GM23338 (cell line): ENCODE measurements at regions not wholly inside any gene's neighbourhood (a gene's known extent, or its start where the extent isn't known, plus 50 kb on each side); places are given as distances from the start of the nearest gene placed in this dataset.

Experiments used
- CREB1 ChIP-seq: fragments of 250-450 bp; sonication (Bioruptor Pico); IDR thresholded peaks from 2 replicates; pipeline ENCODE4 v1.5.0; 2020; ENCODE audit warnings: low read depth, mild to moderate bottlenecking, moderate library complexity
- EZH2 ChIP-seq: fragments of 200-600 bp; sonication (generic); IDR thresholded peaks from one replicate; pipeline ENCODE4 v1.8.0; 2017; ENCODE audit warnings: antibody characterized with exemption, mild to moderate bottlenecking, low read depth; ENCODE audit not compliant: unreplicated experiment
- EZH2phosphoT487 ChIP-seq: fragments of 200-600 bp; sonication (generic); IDR thresholded peaks from one replicate; pipeline ENCODE4 v1.8.1; 2018; ENCODE audit warnings: antibody characterized with exemption; ENCODE audit not compliant: unreplicated experiment
- JUNB ChIP-seq: IDR thresholded peaks from one replicate; pipeline ENCODE4 v1.6.1; 2016; ENCODE audit warnings: antibody characterized with exemption; ENCODE audit not compliant: unreplicated experiment
- NANOG ChIP-seq: IDR thresholded peaks from 2 replicates; pipeline ENCODE4 v1.6.1; 2016; ENCODE audit warnings: antibody characterized with exemption, borderline replicate concordance
- POLR2AphosphoS5 ChIP-seq: IDR thresholded peaks from 2 replicates; pipeline ENCODE4 v1.6.1; 2016; ENCODE audit warnings: antibody characterized with exemption, low read depth
- STAT1 ChIP-seq: IDR thresholded peaks from one replicate; pipeline ENCODE4 v1.6.1; 2016; ENCODE audit warnings: antibody characterized with exemption; ENCODE audit not compliant: unreplicated experiment
- ZNF114 ChIP-seq: fragments of 250-450 bp; sonication (Bioruptor Pico); IDR thresholded peaks from 2 replicates; pipeline ENCODE4 v1.5.0; 2020; ENCODE audit warnings: mild to moderate bottlenecking, moderate library complexity
- ZNF331 ChIP-seq: fragments of 250-450 bp; sonication (Bioruptor Pico); IDR thresholded peaks from 2 replicates; pipeline ENCODE4 v1.5.0; 2020; ENCODE audit warnings: low read depth, mild to moderate bottlenecking, moderate library complexity
- TF ChIP-seq, protein P1 (sequence below), 2 experiments: fragments of 200-600 bp in 1 of 2; sonication (generic) in 1 of 2; conservative IDR thresholded peaks; 2 replicates each; pipeline versions ENCODE4 v1.5.1 to v1.6.1; 2016 to 2017; ENCODE audit warnings: antibody characterized with exemption in 2 of 2, low read depth in 2 of 2, mild to moderate bottlenecking in 2 of 2, moderate library complexity in 1 of 2
- TF ChIP-seq, protein P2 (sequence below): IDR thresholded peaks from 2 replicates; pipeline ENCODE4 v1.6.1; 2016; ENCODE audit warnings: antibody characterized with exemption
- TF ChIP-seq, protein P3 (sequence below): IDR thresholded peaks from one replicate; pipeline ENCODE4 v1.6.1; 2018; ENCODE audit warnings: antibody characterized with exemption; ENCODE audit not compliant: unreplicated experiment

DNA sequence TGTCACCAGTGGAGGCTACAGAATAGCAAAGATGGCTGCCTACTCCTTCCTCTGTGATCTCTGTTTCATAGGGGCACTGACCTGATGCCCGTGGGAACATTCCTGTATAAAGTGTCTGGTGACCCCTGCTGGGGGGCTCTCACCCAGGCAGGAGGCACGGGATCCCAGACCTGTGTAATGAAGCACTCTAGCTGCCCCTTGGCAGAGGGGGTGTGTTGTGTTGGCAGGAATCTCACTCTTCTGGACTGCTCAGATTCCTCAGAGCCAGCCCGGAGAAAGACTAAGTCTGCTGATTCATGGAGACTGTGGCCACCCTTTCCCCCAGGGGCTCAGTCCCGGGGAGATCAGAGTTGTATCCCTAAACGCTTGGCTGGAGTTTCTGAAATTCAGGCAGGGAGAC, 648.3 kb downstream of the SPRY1 start:
- no peak for TF ChIP-seq EZH2
- TF ChIP-seq, protein P1, sequence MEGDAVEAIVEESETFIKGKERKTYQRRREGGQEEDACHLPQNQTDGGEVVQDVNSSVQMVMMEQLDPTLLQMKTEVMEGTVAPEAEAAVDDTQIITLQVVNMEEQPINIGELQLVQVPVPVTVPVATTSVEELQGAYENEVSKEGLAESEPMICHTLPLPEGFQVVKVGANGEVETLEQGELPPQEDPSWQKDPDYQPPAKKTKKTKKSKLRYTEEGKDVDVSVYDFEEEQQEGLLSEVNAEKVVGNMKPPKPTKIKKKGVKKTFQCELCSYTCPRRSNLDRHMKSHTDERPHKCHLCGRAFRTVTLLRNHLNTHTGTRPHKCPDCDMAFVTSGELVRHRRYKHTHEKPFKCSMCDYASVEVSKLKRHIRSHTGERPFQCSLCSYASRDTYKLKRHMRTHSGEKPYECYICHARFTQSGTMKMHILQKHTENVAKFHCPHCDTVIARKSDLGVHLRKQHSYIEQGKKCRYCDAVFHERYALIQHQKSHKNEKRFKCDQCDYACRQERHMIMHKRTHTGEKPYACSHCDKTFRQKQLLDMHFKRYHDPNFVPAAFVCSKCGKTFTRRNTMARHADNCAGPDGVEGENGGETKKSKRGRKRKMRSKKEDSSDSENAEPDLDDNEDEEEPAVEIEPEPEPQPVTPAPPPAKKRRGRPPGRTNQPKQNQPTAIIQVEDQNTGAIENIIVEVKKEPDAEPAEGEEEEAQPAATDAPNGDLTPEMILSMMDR (conservative IDR thresholded peaks at IDR 0.05; ENCODE audit: low read depth in 2 of 2) = peak in 1 of 2 experiments; percentile 44; a peak in 2 of 4 replicates
- TF ChIP-seq POLR2AphosphoS5 = no peak
- TF ChIP-seq CREB1 (CRISPR knock-in tag) = no peak
- TF ChIP-seq, protein P2, sequence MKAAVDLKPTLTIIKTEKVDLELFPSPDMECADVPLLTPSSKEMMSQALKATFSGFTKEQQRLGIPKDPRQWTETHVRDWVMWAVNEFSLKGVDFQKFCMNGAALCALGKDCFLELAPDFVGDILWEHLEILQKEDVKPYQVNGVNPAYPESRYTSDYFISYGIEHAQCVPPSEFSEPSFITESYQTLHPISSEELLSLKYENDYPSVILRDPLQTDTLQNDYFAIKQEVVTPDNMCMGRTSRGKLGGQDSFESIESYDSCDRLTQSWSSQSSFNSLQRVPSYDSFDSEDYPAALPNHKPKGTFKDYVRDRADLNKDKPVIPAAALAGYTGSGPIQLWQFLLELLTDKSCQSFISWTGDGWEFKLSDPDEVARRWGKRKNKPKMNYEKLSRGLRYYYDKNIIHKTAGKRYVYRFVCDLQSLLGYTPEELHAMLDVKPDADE = no peak
- no peak for TF ChIP-seq ZNF331 (CRISPR knock-in tag)
- no peak for TF ChIP-seq EZH2phosphoT487
- TF ChIP-seq, protein P3, sequence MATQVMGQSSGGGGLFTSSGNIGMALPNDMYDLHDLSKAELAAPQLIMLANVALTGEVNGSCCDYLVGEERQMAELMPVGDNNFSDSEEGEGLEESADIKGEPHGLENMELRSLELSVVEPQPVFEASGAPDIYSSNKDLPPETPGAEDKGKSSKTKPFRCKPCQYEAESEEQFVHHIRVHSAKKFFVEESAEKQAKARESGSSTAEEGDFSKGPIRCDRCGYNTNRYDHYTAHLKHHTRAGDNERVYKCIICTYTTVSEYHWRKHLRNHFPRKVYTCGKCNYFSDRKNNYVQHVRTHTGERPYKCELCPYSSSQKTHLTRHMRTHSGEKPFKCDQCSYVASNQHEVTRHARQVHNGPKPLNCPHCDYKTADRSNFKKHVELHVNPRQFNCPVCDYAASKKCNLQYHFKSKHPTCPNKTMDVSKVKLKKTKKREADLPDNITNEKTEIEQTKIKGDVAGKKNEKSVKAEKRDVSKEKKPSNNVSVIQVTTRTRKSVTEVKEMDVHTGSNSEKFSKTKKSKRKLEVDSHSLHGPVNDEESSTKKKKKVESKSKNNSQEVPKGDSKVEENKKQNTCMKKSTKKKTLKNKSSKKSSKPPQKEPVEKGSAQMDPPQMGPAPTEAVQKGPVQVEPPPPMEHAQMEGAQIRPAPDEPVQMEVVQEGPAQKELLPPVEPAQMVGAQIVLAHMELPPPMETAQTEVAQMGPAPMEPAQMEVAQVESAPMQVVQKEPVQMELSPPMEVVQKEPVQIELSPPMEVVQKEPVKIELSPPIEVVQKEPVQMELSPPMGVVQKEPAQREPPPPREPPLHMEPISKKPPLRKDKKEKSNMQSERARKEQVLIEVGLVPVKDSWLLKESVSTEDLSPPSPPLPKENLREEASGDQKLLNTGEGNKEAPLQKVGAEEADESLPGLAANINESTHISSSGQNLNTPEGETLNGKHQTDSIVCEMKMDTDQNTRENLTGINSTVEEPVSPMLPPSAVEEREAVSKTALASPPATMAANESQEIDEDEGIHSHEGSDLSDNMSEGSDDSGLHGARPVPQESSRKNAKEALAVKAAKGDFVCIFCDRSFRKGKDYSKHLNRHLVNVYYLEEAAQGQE = no peak
- TF ChIP-seq JUNB = no peak
- no peak for TF ChIP-seq NANOG
- TF ChIP-seq ZNF114 = no peak
- no peak for TF ChIP-seq STAT1
